ENCODE measurements at regions not wholly inside any gene's neighbourhood (a gene's known extent, or its start where the extent isn't known, plus 50 kb on each side); places are given as distances from the start of the nearest gene placed in this dataset.

- FAIRE-seq = no peak
- no peak for DNase-seq (ENCODE audit: insufficient read length, low spot score)
These were observed 110.2 kb upstream of the CPHXL start for GRCh38 chr16:75836347-75837010.

GRCh38 chr16:75837264-75837663, 111.0 kb upstream of the CPHXL start:
- FAIRE-seq = no peak
- no peak for TF ChIP-seq CTCF (IDR thresholded peaks at IDR 0.05; ENCODE audit: insufficient read depth, missing control alignments)
- DNase-seq (ENCODE audit: insufficient read length, low spot score) = no peak

More at GRCh38 chr16:75836347-75837010, 110.2 kb upstream of the CPHXL start:
- no peak for TF ChIP-seq CTCF (IDR thresholded peaks at IDR 0.05; ENCODE audit: insufficient read depth, missing control alignments)

- no peak for TF ChIP-seq CTCF (IDR thresholded peaks at IDR 0.05; ENCODE audit: insufficient read depth, missing control alignments)
- DNase-seq (ENCODE audit: insufficient read length, low spot score) = no peak
- no peak for FAIRE-seq
These were observed 111.4 kb upstream of the CPHXL start for GRCh38 chr16:75837681-75838080.

- TF ChIP-seq CTCF (IDR thresholded peaks at IDR 0.05; ENCODE audit: insufficient read depth, missing control alignments) = no peak
- FAIRE-seq (no peak), DNase-seq (ENCODE audit: insufficient read length, low spot score) (no peak)
These were observed 115.2 kb upstream of the CPHXL start for GRCh38 chr16:75841517-75841916.

- FAIRE-seq (no peak), DNase-seq (ENCODE audit: insufficient read length, low spot score) (no peak)
- no peak for TF ChIP-seq CTCF (IDR thresholded peaks at IDR 0.05; ENCODE audit: insufficient read depth, missing control alignments)
These were observed 120.9 kb upstream of the CPHXL start for GRCh38 chr16:75847172-75847571.

- DNase-seq (ENCODE audit: insufficient read length, low spot score) = no peak
These were observed 127.9 kb upstream of the CPHXL start for GRCh38 chr16:75854152-75854551.

More at GRCh38 chr16:75854152-75854551, 127.9 kb upstream of the CPHXL start:
- no peak for TF ChIP-seq CTCF (IDR thresholded peaks at IDR 0.05; ENCODE audit: insufficient read depth, missing control alignments)
- no peak for FAIRE-seq
